HL-60 (cell line): ENCODE measurements at regions not wholly inside any gene's neighbourhood (a gene's known extent, or its start where the extent isn't known, plus 50 kb on each side); places are given as distances from the start of the nearest gene placed in this dataset.

Source experiments
- GABPA ChIP-seq: IDR thresholded peaks from 2 replicates; pipeline ENCODE4 v1.6.1; 2012; ENCODE audit warnings: low read depth
- TF ChIP-seq, protein P1 (sequence below): IDR thresholded peaks from one replicate; pipeline ENCODE4 v1.5.1; 2011; ENCODE audit warnings: low read length, control low read depth, inconsistent platforms; ENCODE audit not compliant: insufficient read depth
- TF ChIP-seq, protein P2 (sequence below): IDR thresholded peaks from 2 replicates; pipeline ENCODE4 v1.6.1; 2012; ENCODE audit warnings: low read depth; ENCODE audit not compliant: insufficient replicate concordance

DNA sequence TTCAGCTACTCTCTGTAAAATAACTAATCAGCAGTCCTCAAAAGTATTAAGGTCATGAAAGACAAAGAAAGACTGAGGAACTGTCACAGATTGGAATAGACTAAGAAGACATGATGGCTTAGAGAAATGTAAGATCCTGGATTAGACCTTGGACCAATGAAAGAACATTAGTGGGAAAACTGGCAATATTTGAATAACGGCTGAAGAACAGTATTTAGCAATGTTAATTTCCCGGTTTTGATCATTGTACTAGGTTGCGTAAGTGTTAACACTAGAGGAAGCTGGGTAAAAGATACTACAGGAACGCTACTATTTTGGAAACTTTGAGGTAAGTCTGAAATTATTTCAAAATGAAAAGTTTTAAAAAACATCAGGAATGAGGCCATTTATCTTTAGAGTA, 98.8 kb upstream of the RESF1 start:
- TF ChIP-seq, protein P1, sequence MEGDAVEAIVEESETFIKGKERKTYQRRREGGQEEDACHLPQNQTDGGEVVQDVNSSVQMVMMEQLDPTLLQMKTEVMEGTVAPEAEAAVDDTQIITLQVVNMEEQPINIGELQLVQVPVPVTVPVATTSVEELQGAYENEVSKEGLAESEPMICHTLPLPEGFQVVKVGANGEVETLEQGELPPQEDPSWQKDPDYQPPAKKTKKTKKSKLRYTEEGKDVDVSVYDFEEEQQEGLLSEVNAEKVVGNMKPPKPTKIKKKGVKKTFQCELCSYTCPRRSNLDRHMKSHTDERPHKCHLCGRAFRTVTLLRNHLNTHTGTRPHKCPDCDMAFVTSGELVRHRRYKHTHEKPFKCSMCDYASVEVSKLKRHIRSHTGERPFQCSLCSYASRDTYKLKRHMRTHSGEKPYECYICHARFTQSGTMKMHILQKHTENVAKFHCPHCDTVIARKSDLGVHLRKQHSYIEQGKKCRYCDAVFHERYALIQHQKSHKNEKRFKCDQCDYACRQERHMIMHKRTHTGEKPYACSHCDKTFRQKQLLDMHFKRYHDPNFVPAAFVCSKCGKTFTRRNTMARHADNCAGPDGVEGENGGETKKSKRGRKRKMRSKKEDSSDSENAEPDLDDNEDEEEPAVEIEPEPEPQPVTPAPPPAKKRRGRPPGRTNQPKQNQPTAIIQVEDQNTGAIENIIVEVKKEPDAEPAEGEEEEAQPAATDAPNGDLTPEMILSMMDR, result no peak
- TF ChIP-seq GABPA, result no peak
- TF ChIP-seq, protein P2, sequence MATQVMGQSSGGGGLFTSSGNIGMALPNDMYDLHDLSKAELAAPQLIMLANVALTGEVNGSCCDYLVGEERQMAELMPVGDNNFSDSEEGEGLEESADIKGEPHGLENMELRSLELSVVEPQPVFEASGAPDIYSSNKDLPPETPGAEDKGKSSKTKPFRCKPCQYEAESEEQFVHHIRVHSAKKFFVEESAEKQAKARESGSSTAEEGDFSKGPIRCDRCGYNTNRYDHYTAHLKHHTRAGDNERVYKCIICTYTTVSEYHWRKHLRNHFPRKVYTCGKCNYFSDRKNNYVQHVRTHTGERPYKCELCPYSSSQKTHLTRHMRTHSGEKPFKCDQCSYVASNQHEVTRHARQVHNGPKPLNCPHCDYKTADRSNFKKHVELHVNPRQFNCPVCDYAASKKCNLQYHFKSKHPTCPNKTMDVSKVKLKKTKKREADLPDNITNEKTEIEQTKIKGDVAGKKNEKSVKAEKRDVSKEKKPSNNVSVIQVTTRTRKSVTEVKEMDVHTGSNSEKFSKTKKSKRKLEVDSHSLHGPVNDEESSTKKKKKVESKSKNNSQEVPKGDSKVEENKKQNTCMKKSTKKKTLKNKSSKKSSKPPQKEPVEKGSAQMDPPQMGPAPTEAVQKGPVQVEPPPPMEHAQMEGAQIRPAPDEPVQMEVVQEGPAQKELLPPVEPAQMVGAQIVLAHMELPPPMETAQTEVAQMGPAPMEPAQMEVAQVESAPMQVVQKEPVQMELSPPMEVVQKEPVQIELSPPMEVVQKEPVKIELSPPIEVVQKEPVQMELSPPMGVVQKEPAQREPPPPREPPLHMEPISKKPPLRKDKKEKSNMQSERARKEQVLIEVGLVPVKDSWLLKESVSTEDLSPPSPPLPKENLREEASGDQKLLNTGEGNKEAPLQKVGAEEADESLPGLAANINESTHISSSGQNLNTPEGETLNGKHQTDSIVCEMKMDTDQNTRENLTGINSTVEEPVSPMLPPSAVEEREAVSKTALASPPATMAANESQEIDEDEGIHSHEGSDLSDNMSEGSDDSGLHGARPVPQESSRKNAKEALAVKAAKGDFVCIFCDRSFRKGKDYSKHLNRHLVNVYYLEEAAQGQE, result no peak
